MM.1S (cell line): ENCODE measurements at regions not wholly inside any gene's neighbourhood (a gene's known extent, or its start where the extent isn't known, plus 50 kb on each side); places are given as distances from the start of the nearest gene placed in this dataset.

Experiments used
- CTCF ChIP-seq: fragments of 300-600 bp; sonication (generic); IDR thresholded peaks from 2 replicates; pipeline ENCODE4 v1.5.1; 2016; ENCODE audit warnings: antibody characterized with exemption, low read length, mixed read lengths
- EZH2 ChIP-seq: fragments of 300-600 bp; sonication (generic); optimal IDR thresholded peaks from 2 replicates; pipeline ENCODE3; 2017; ENCODE audit warnings: low read depth, mild to moderate bottlenecking, antibody characterized with exemption, low read length, mixed read lengths
- EZH2phosphoT487 ChIP-seq: fragments of 300-600 bp; sonication (generic); IDR thresholded peaks from 2 replicates; pipeline ENCODE4 v1.6.1; 2018; ENCODE audit warnings: antibody characterized with exemption, low read length

- no peak for TF ChIP-seq CTCF
- no peak for TF ChIP-seq EZH2
- no peak for TF ChIP-seq EZH2phosphoT487
Measured at GRCh38 chr6:148140772-148141557, 201.7 kb upstream of the SASH1 start.
